Astrocyte of the cerebellum (primary cell): ENCODE measurements at regions not wholly inside any gene's neighbourhood (a gene's known extent, or its start where the extent isn't known, plus 50 kb on each side); places are given as distances from the start of the nearest gene placed in this dataset.
"Not testable (repeated sequence)": the region's sequence is repeated elsewhere in the genome, so short reads cannot be mapped to it uniquely, and the experiment has no call there.

Experiments
- DNase-seq: peaks from one replicate; pipeline ENCODE4 v3.0.0-alpha.2; 2011; ENCODE audit warnings: low read depth
- H3K4me3 ChIP-seq: 2 replicates; pipeline ENCODE4 v1.5.1; 2011; ENCODE audit warnings: mild to moderate bottlenecking, low read depth, low read length, moderate library complexity
- in situ Hi-C: cut with HindIII; loops from 2 replicates; pipeline ENCODE4 v1.10.0; 2017; ENCODE audit warnings: low sequenced_read_pairs
- TF ChIP-seq, protein P1 (sequence below): IDR thresholded peaks from 2 replicates; pipeline ENCODE4 v1.5.1; 2012; ENCODE audit warnings: low read length, low read depth, moderate library complexity, mild to moderate bottlenecking; ENCODE audit errors: missing control alignments

DNA sequence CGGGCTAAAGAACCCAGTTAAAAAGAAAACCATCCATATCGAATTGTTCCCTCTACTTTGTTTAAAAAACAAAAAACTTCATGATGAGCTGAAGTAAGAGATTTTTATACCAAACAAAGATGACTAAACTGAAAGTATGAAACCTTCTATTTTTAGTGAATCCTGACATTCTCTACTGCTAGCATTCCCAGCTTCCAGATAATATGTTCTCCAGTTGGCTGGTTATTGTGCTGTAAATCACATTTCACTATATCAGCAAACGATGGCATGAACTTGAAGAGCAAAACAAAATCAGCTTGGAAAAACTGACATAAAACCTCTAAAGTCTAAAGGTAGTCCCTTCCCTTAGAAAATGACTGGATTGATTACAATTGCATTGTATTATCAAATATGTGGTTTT, 68.1 kb upstream of the APP start:
- no peak overlapping the region for H3K4me3 ChIP-seq
- TF ChIP-seq, protein P1, sequence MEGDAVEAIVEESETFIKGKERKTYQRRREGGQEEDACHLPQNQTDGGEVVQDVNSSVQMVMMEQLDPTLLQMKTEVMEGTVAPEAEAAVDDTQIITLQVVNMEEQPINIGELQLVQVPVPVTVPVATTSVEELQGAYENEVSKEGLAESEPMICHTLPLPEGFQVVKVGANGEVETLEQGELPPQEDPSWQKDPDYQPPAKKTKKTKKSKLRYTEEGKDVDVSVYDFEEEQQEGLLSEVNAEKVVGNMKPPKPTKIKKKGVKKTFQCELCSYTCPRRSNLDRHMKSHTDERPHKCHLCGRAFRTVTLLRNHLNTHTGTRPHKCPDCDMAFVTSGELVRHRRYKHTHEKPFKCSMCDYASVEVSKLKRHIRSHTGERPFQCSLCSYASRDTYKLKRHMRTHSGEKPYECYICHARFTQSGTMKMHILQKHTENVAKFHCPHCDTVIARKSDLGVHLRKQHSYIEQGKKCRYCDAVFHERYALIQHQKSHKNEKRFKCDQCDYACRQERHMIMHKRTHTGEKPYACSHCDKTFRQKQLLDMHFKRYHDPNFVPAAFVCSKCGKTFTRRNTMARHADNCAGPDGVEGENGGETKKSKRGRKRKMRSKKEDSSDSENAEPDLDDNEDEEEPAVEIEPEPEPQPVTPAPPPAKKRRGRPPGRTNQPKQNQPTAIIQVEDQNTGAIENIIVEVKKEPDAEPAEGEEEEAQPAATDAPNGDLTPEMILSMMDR, result no peak
- no peak for DNase-seq
- in situ Hi-C loops, result no loop called here

DNA sequence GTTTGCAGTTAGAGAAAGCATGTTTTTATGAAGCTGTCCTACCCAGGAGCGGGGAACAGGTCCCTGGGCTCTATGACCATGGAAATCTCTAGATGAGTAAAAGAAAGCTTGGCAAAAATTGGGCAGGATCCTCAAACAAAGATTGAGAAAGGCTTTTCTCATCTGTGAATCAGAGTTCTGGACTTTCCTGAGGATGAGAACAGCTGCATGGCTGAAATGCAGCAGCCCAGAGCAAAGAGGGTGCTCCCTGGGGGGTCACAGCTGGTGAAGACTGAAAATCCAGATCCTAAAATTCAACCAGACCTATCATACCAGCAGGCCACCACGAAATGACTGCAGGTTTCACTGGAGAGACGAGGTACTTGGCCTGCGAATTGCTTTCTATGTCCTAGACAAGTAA, 65.7 kb upstream of the APP start:
- in situ Hi-C loops, result no loop called here
- DNase-seq, result no peak
- no peak overlapping the region for H3K4me3 ChIP-seq
- TF ChIP-seq, protein P1, result no peak

DNA sequence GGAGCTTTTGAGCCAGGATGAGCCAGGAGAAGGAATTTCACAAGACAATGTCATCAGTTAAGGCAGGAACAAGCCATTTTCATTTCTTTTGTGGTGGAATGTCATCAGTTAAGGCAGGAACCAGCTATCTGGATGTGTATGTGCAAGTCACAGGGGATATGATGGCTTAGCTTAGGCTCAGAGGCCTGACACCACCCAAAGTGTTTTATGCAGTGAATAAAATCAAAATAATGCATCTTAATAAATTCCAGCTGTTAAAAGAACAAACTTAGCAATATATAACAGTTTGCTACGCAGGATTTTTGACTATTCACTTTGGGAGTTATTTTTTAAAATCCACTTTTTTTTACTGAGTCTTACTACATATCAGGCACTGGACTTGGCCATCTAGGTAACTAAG, 62.7 kb upstream of the APP start:
- DNase-seq, in situ Hi-C loops, H3K4me3 ChIP-seq: not testable (repeated sequence)

DNA sequence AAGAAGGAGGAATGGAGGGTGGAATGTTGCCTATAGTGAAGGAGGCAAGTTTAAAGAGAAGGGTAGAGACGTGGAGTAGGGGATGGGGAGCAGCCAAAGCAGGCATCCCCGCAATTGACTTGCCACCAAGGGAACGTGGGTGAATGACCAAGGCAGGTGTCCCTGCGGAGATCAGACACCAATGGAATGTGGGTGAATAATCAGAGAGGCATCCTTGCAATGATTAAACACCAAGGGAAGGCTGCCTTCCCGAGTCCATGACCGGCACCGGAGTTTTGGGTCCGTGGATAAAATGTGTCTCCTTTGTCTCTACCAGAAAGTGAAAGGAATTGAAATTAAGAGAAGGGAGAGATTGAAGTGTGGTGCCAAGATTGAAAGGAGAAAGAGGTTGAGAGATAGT, 61.9 kb upstream of the APP start:
- H3K4me3 ChIP-seq, in situ Hi-C loops, DNase-seq: not testable (repeated sequence)

DNA sequence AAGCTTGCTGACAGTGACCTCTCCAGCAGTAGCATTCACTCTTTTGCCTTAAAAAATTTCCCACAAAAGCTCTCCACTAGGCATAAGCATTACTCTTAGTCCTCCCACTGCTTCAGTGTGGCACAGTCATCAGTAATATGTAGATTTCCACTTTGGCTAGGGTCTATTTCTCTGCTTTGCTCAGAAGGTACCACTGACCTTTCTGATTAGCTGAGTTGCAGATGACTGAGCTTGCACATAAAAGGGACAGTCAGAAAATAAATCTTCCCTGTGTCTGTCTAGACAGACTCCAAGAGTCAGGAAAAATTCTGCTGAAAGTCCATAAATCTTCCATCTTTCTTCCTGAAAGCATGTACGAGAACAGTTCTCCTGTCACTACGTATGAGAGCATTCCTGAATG, 56.6 kb upstream of the APP start:
- TF ChIP-seq, protein P1, result no peak
- H3K4me3 ChIP-seq, result no peak overlapping the region
- in situ Hi-C loops, result no loop called here

DNA sequence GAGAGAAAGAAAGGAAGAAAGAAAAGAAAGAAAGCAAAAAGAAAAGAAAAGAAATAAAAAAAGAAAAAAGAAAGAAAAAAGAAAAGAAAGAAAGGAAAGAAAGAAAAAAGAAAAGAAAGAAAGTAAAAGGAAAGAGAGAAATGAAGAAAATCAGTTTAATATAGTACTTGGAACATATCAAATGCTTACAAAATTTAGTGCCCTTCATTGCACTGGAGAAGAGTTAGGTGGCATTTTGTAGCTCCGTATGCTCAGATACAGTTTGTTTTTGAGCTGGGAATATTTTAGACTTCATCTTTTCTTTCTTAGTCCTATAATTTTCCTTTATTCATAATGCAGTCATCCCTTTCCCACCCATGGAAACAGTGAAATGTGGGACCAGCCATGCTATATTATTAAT, 56.2 kb upstream of the APP start:
- H3K4me3 ChIP-seq, result no peak overlapping the region
- in situ Hi-C loops, result no loop called here
- DNase-seq, result no peak
- TF ChIP-seq, protein P1, result no peak

More for the DNA sequence above, 56.6 kb upstream of the APP start:
- DNase-seq, result no peak

DNA sequence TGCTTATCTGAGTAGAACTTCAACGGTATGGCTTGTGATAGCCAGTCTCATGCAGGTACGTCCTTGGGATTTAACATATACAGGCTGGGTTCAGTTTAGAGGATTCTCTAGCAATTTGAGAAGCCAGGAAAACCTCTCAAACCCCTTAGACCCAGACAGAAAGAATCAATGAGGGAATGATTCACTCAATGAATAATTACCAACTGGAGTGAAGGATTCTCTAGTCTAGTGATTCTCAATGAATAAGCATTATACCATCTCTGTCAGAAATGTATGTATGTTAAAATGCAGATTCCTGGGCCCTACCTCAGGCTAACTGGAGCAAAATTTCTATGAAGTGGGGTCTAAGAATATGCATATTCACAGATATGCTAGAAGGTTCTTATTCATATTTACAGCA, 54.5 kb upstream of the APP start:
- H3K4me3 ChIP-seq, result no peak overlapping the region
- in situ Hi-C loops, result no loop called here
- TF ChIP-seq, protein P1, result no peak
- no peak for DNase-seq

DNA sequence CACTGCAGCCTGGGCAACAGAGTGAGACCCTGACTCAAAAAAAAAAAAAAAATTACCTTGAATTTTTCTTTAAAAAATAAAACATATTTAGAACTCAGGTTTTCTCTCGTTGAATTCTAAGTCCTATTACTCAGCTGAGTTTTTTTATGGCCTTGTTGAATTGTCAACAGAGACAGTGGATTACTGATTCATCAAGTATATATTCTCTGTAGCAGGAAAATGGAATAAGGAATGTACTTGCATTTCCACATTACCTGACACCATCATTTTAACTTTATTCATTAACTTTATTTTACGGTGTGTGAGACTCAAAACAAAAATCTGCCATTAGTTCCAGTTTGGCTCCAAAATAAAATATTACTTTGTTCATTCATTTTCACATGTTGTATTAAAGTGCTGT, 53.8 kb upstream of the APP start:
- TF ChIP-seq, protein P1, result no peak
- no peak for DNase-seq
- H3K4me3 ChIP-seq, result no peak overlapping the region
- in situ Hi-C loops, result no loop called here
